ENCODE measurements at regions not wholly inside any gene's neighbourhood (a gene's known extent, or its start where the extent isn't known, plus 50 kb on each side); places are given as distances from the start of the nearest gene placed in this dataset.

DNA sequence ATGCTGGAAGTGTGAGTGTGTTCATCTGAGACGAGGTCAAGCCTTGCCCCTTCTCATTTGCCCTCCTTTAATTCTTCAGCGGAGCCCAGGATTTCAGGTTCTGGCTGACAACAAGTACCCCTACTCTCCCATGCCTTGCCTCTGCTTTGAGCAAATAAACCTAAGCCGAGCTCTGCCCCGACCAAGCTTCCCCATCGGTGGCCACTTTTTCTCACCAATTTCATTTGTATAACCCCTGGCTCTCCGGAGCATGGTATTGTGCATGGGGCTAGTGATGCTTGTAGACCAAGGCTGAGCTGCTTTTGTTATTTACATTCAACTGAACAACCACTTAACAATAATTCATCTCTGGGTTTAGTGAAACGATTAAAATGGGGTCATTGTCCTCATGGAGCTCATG is 100.2 kb upstream of the RAB3GAP2 start:
- no peak for TF ChIP-seq POLR2AphosphoS5 (IDR thresholded peaks at IDR 0.05; ENCODE audit: low read depth, low read length)
- TF ChIP-seq POLR2A (IDR thresholded peaks at IDR 0.05; ENCODE audit: low read depth, low read length): no peak
